Activated CD8-positive, alpha-beta T cell treated with anti-CD3 and anti-CD28 coated beads, Interleukin-2, amount 10 ng/mL, durations not matched to agents 7 days and 5 days (primary cell): ENCODE measurements at regions not wholly inside any gene's neighbourhood (a gene's known extent, or its start where the extent isn't known, plus 50 kb on each side); places are given as distances from the start of the nearest gene placed in this dataset.
"Not testable (repeated sequence)": the region's sequence is repeated elsewhere in the genome, so short reads cannot be mapped to it uniquely, and the experiment has no call there.

Experiments used
- ATAC-seq: fragments of 150-1000 bp; cut with Tn5 transposase; one replicate; pipeline ENCODE4 v1.10.0; 2021; ENCODE audit warnings: moderate library complexity
- CTCF ChIA-PET: fragments of 350-600 bp; sonication (Branson Sonifier 250); formaldehyde crosslinking; loops from one replicate; lab custom pipeline; 2021; ENCODE audit warnings: antibody characterized with exemption; lab: Charles Lee
- POLR2A ChIA-PET: fragments of 350-600 bp; sonication (Branson Sonifier 250); formaldehyde crosslinking; loops from one replicate; lab custom pipeline; 2021; ENCODE audit warnings: antibody characterized with exemption; lab: Charles Lee
- DNase-seq: peaks from one replicate; pipeline ENCODE4 v3.0.0-alpha.2; 2020
- H3K27ac Mint-ChIP-seq: one replicate; pipeline ENCODE4 v1.8.0; 2021; ENCODE audit warnings: mild to moderate bottlenecking, mixed read lengths
- H3K27me3 Mint-ChIP-seq: one replicate; pipeline ENCODE4 v1.8.0; 2021; ENCODE audit warnings: low read depth, mixed read lengths
- H3K36me3 Mint-ChIP-seq: one replicate; pipeline ENCODE4 v1.8.0; 2021; ENCODE audit warnings: low read depth, mixed read lengths
- H3K4me1 Mint-ChIP-seq: one replicate; pipeline ENCODE4 v1.8.0; 2021; ENCODE audit warnings: low read depth, mixed read lengths
- H3K4me3 Mint-ChIP-seq: one replicate; pipeline ENCODE4 v1.8.0; 2021; ENCODE audit warnings: mild to moderate bottlenecking, mixed read lengths
- H3K9me3 Mint-ChIP-seq: one replicate; pipeline ENCODE4 v1.8.0; 2022; ENCODE audit warnings: mixed read lengths; ENCODE audit not compliant: insufficient read depth

DNA sequence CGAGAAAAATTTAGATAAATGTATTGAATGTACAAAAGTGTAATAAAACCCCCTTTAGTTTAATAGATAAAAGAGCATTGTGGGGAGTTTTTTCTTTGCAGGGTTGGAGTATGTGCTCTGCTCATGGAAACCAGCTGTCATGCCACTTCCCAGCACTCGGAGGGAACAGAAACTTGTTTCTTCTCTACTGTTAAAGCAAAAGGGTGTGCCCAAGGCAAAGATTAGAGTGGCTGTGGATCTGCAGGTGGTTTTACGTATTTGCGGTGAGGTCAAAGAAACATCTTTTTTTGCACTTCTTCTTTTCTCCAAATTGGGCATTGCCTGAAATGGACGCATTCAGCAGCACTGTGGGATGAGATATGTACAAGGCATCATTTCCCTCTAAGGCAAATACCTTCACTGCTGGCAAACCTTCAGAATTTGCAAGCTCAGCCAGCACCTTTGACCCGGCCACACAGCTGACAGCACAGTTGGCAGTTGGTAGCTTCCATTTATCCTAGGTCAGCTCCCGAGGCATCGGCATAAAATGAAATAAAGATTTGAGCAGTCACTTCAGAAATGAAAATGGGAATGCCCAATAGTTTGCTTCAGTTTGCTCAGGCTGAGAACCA lies 178.4 kb upstream of the EYA4 start:
- CTCF ChIA-PET: no interaction called here
- no peak for DNase-seq
- Mint-ChIP-seq H3K9me3 (no peaks in the 10 kb centered on the region), H3K36me3 (no peaks in the 10 kb centered on the region), H3K4me3 (no peak overlapping the region), H3K4me1 (no peaks in the 10 kb centered on the region), H3K27ac (no peak overlapping the region), H3K27me3 (no peaks in the 10 kb centered on the region)
- ATAC-seq: no peak
- POLR2A ChIA-PET: no interaction called here

DNA sequence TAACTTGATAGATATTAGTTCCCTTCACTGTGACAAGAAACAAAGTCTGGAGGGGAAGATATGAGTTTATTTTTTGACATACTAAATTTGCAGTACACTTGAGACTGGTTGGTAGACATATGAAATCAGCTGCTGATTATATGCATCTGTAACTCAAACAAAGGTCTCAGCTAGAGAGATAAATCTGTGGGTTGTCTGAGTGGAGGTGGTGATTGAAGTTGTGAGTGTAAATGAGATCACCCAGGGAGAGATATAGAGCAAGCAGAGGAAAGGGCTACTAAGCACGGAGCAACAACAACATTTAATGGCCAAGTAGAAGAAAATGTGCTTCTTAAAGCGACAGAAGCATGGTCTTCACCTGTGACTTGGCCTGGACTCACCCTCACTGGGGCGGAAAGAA lies 173.2 kb upstream of the EYA4 start:
- H3K27me3 Mint-ChIP-seq: no peaks in the 10 kb centered on the region
- no peak for ATAC-seq
- no peaks in the 10 kb centered on the region for H3K36me3 Mint-ChIP-seq
- no peak for DNase-seq
- H3K4me1 Mint-ChIP-seq: no peaks in the 10 kb centered on the region
- H3K27ac Mint-ChIP-seq: no peak overlapping the region
- ChIA-PET POLR2A (no interaction called here), CTCF (no interaction called here)
- H3K4me3 Mint-ChIP-seq: no peak overlapping the region
- no peaks in the 10 kb centered on the region for H3K9me3 Mint-ChIP-seq

DNA sequence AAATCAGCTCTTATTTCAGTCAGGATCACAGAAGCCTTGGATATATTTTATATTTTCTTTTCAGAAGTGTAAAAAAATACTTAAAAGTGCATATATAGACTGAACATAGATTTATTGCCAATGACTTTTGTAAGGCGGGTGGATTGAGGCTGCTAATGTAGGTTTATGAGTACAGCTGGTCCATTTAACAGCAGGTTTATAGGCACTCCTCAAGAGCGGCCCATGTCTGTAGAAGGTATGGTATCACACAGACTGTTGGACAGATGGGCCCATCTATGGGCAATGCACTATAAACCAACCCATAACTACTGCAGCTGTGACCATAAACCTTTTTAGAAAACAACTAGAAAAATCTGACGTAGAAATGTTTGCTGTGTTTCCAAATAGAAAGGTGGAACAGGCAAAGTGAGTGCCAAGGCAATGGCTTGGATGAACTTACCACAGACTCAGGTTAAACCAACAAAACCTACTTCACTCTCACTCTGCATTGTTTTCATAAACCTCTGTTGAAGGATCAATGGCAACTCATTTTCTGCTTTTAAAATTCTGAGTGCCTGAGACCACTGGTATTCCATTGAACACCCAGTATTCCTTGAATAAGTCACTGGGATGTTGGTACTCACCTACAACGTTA lies 170.6 kb upstream of the EYA4 start:
- Mint-ChIP-seq H3K36me3 (no peaks in the 10 kb centered on the region), H3K9me3 (no peaks in the 10 kb centered on the region), H3K4me1 (no peaks in the 10 kb centered on the region), H3K27me3 (no peaks in the 10 kb centered on the region), H3K4me3 (no peak overlapping the region), H3K27ac (no peak overlapping the region)
- CTCF ChIA-PET: no interaction called here
- ATAC-seq (no peak), DNase-seq (no peak)
- POLR2A ChIA-PET: no interaction called here

DNA sequence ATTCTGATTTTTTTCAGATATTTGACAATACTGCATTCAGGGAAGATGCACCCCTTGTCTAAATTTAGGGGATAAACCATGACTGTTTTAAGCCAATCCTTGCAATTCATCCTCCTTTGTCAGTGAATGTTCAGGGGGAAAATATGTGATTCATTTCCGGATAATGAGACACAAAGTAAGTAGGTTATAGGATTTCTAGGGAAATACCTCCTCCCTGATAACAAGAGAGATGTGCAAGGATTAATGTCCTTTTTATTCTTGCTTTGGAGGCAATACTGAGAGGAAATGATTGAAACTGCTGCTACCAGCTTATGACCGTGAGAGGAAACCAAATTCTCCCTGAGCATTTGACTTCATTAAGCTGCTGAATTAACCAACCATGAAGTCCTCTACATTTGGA lies 161.3 kb upstream of the EYA4 start:
- Mint-ChIP-seq H3K36me3 (no peaks in the 10 kb centered on the region), H3K27me3 (no peaks in the 10 kb centered on the region), H3K4me1 (no peaks in the 10 kb centered on the region), H3K9me3 (no peaks in the 10 kb centered on the region), H3K27ac (no peak overlapping the region), H3K4me3 (no peak overlapping the region)
- ChIA-PET POLR2A (no interaction called here), CTCF (no interaction called here)
- ATAC-seq (no peak), DNase-seq (no peak)

DNA sequence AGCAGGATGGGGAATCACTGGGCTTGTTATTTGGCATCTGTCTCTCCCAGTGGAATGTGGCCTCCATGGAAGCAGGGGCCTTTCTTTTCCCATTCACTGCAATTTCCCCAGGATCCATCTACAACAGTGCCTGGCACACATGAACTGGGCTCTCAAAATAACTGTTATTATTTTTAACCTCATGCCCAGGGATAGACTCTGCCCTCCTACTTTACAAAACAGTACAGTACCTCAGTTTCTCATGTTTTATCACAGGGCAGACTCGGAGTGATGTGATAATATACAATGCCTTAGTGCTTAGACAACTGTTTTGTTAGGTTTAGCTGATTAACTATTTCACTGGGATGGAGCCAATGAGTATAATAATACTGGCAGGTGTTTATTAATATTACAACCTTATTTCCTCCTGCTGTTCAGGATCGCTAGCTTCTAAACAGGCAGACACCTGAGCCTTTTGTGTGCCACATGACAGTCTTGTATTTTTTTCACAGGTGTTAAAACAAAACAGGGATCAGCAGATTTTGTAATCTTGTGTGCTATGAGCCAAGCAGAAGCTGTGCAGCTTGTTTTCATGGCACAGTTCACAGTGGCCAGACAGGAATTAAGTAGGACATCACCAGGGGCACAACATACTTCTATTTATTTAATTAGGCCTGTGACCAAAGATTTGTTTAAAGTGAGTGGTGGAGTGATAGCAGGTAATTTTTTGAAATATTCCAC lies 157.7 kb upstream of the EYA4 start:
- POLR2A ChIA-PET: no interaction called here
- H3K36me3 Mint-ChIP-seq: no peaks in the 10 kb centered on the region
- CTCF ChIA-PET: no interaction called here
- H3K27ac Mint-ChIP-seq: no peak overlapping the region
- H3K4me3 Mint-ChIP-seq: no peak overlapping the region
- H3K4me1 Mint-ChIP-seq: no peaks in the 10 kb centered on the region
- ATAC-seq (no peak), DNase-seq (no peak)
- H3K9me3 Mint-ChIP-seq: no peaks in the 10 kb centered on the region
- no peaks in the 10 kb centered on the region for H3K27me3 Mint-ChIP-seq

DNA sequence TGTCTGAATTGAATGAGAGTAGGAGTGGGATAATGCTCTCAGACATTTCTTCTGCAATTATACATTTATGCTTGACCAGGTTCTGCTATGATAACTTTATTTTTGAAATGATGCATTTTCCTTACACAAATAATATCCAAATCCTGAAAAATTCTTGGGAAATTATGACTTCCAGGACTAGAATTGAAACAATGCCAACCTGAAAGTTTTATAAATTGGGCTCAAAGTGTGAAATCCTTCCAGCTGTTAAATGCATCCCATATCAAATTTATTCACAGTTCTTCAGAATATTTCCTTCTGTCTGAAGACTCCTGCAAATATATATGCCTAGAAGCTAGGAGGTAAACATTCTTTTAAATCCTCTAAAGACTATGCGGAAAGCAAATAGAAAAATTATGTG lies 155.7 kb upstream of the EYA4 start:
- no peaks in the 10 kb centered on the region for H3K27me3 Mint-ChIP-seq
- H3K27ac Mint-ChIP-seq: no peak overlapping the region
- no peaks in the 10 kb centered on the region for H3K4me1 Mint-ChIP-seq
- ChIA-PET POLR2A (no interaction called here), CTCF (no interaction called here)
- no peaks in the 10 kb centered on the region for H3K36me3 Mint-ChIP-seq
- no peak overlapping the region for H3K4me3 Mint-ChIP-seq
- DNase-seq (no peak), ATAC-seq (no peak)
- H3K9me3 Mint-ChIP-seq: no peaks in the 10 kb centered on the region

DNA sequence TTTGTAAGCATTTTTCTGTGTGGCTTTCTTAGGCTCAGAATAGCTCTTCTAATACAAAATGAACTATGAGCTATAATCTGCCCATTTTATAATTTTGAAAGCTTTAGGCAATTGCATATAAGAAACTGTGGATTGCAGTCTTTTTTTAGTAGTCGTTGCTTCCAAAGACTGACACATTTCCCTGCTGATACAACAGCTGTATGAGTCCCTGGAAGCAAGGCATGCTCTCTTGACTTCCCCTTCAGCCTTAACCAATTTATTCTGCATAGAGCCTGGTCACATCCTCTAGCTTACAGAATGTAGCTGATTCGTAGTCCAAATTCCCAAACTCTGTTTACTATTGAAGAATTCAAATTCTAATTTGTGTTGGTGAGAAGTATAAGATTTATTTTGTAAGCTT lies 155.3 kb upstream of the EYA4 start:
- Mint-ChIP-seq H3K9me3 (no peaks in the 10 kb centered on the region), H3K27me3 (no peaks in the 10 kb centered on the region), H3K36me3 (no peaks in the 10 kb centered on the region), H3K4me3 (no peak overlapping the region), H3K27ac (no peak overlapping the region), H3K4me1 (no peaks in the 10 kb centered on the region)
- no peak for DNase-seq
- ChIA-PET CTCF (no interaction called here), POLR2A (no interaction called here)
- no peak for ATAC-seq

DNA sequence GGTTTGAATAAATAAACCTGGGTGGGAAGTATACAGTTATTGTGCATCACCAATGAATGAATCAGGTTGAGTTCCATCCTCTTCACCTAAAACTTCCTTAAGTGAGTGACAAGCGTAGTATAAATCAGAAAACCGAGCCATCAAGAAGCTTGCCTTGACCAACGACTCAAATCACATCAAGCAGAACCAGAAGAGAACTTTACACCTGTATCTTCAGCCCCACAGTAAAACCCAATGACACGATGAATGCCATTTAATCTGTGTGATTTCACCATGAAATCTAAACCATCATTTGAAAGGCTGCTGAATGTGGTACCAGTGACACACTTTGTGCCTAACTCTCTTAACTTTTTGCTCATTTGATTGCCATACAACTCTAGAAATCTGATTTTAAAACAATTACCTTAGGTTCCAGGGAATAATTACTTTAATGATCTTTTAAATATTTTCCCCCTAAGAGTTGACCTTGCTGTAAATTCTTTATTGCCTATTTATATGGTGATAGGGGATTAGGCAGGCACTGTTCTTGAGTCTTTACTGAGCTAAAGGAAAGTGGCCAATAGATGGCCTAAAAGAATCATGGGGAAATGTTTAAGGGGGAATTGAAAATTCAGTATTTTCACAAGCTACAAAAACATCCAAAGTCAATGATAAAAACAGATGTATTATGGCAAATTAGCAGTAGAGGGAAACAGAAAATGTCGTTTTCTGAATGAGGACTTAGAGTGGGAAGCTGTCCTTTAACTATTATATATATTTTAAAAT lies 152.0 kb upstream of the EYA4 start:
- H3K27me3 Mint-ChIP-seq: no peaks in the 10 kb centered on the region
- POLR2A ChIA-PET: no interaction called here

DNA sequence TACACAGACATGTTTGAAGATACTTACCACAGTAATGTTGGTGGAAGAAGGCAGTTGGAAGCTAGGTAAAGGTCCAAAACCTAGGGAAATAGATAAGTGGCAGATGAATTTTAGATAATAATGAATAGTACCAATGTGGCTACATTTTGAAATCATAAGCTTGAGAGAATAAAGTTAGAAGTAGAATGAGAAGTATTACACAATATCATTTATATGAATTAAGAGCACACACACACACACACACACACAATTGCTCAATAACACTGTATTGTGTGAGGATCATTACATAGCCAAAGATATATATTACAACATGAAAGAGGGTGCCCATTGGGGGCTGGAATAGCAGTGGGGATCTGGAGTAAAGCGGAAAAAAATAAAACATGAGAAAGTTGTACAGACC lies 149.0 kb upstream of the EYA4 start:
- no peaks in the 10 kb centered on the region for H3K36me3 Mint-ChIP-seq
- H3K9me3 Mint-ChIP-seq: no peaks in the 10 kb centered on the region
- no peaks in the 10 kb centered on the region for H3K4me1 Mint-ChIP-seq
- no peaks in the 10 kb centered on the region for H3K27me3 Mint-ChIP-seq
- ATAC-seq (no peak), DNase-seq (no peak)
- POLR2A ChIA-PET: no interaction called here
- no peak overlapping the region for H3K4me3 Mint-ChIP-seq
- no peak overlapping the region for H3K27ac Mint-ChIP-seq
- CTCF ChIA-PET: no interaction called here

More for the DNA sequence above, 152.0 kb upstream of the EYA4 start:
- Mint-ChIP-seq H3K36me3 (no peaks in the 10 kb centered on the region), H3K4me1 (no peaks in the 10 kb centered on the region), H3K4me3 (no peak overlapping the region), H3K27ac (no peak overlapping the region), H3K9me3 (no peaks in the 10 kb centered on the region)
- ATAC-seq (no peak), DNase-seq (no peak)
- CTCF ChIA-PET: interaction anchor here (1.2 kb wide), 1 partner anchor 126 kb away, joined by 4 read pairs; no protein-coding TSS in a partner anchor

DNA sequence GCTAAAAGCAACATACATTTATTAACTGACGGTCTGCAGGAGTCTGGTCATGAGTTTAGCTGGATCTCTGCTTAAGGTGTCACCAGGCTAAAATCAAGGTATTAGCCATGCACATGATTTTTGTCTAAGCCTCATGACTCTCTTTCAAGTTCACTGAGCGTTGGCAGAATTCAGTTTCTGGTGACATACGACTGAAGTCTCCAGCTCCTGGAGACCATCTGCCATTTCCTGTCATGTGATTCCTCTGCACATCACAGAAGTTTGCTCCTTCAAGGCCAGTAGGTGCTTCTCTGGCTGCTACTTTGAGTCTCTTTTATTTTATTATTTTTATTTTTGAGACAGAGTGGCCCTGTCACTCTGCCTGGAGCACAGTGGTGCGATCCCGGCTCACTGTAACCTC lies 148.4 kb upstream of the EYA4 start:
- CTCF ChIA-PET: no interaction called here
- H3K4me1 Mint-ChIP-seq: no peaks in the 10 kb centered on the region

DNA sequence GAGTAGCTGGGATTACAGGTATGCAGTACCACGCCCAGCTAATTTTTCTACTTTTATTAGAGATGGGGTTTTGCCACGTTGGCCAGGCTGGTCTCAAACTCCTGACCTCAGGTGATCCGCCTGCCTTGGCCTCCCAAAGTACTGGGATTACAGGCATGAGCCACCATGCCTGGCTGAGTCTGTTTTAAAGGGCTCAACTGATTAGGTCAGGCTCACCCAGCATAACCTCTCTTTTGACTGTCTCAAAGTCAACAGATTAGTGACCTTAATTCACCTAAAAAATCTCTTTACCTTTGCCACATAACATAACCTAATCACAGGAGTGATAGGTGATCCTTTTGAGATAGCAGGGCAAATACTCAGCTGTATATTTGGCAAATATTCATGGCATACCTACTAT lies 147.9 kb upstream of the EYA4 start:
- DNase-seq, CTCF ChIA-PET, H3K27ac Mint-ChIP-seq, ATAC-seq, H3K4me3 Mint-ChIP-seq, POLR2A ChIA-PET, H3K4me1 Mint-ChIP-seq, H3K27me3 Mint-ChIP-seq, H3K9me3 Mint-ChIP-seq, H3K36me3 Mint-ChIP-seq: not testable (repeated sequence)

More for the DNA sequence above, 148.4 kb upstream of the EYA4 start:
- no peak for ATAC-seq
- H3K9me3 Mint-ChIP-seq: no peaks in the 10 kb centered on the region
- H3K36me3 Mint-ChIP-seq: no peaks in the 10 kb centered on the region
- POLR2A ChIA-PET: no interaction called here
- H3K4me3 Mint-ChIP-seq: no peak overlapping the region
- no peaks in the 10 kb centered on the region for H3K27me3 Mint-ChIP-seq
- no peak overlapping the region for H3K27ac Mint-ChIP-seq
- no peak for DNase-seq

DNA sequence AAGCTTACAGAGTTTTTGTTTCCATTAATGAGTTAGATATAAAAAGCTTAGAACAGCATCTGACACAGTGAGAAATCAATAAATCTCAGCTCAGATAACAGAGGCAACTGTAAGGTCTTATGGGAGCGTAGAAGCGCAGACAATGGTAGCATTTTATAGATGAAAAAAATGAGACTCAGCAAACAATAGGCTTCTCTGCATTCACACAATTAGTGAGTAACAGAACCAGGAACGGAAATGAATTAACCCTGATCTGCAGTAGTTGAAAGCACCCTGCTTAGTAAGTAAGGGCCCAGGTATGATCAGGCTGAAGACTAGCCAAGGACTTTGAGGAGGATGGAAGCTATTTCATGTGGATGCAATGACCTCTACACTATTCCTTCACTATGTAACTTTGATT lies 147.2 kb upstream of the EYA4 start:
- Mint-ChIP-seq H3K9me3 (no peaks in the 10 kb centered on the region), H3K27ac (no peak overlapping the region), H3K36me3 (no peaks in the 10 kb centered on the region), H3K4me3 (no peak overlapping the region), H3K27me3 (no peaks in the 10 kb centered on the region), H3K4me1 (no peaks in the 10 kb centered on the region)
- ATAC-seq (no peak), DNase-seq (no peak)
- POLR2A ChIA-PET: no interaction called here
- CTCF ChIA-PET: no interaction called here
